Activated CD4-positive, alpha-beta T cell treated with anti-CD3 and anti-CD28 coated beads for 4 hours (primary cell): ENCODE measurements at regions not wholly inside any gene's neighbourhood (a gene's known extent, or its start where the extent isn't known, plus 50 kb on each side); places are given as distances from the start of the nearest gene placed in this dataset.
A peak's percentile ranks its signal among the peaks of the same experiment; 100 is the strongest.

Source experiments
- DNase-seq, 2 donors: peaks; one replicate each; pipeline ENCODE4 v3.0.0-alpha.2; 2020

GRCh38 chrX:110432091-110432905, 73.7 kb downstream of the RTL9 start:
- DNase-seq = no peak

DNA sequence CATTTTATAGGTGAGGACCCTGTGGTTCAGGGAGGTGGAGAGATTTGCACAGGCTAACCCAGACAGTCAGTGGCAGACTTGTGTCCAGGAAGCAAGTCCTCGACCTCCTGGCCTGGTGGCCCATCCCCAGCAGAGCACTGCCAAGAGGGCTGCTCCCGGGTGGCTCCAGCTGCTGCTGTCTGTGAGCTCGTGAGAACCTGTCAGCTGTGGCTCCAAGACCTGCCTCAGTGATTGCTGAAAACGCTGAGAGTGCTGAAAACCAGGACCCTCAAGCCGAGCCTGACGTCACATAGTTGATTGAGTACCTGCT, 74.2 kb downstream of the RTL9 start:
- no peak for DNase-seq

DNA sequence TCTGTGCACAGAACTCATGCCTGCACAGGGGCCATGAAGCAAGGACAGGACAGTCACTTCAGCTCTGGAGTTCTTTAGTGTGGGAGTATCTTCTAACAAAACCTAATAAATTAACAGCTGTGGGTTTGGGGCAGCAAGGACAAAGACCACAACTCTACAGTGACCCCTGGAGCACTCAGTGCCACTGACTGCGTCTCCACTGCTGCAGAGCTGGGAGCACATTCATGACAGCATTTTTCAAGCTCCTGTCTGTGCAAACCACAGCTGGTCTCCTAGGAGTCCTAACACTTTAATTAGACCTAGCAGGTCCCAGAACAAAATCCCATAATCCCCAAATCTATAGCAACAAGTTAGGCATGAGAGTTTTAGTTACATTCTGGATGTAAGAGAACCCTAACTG, 76.5 kb downstream of the RTL9 start:
- DNase-seq = no peak

DNA sequence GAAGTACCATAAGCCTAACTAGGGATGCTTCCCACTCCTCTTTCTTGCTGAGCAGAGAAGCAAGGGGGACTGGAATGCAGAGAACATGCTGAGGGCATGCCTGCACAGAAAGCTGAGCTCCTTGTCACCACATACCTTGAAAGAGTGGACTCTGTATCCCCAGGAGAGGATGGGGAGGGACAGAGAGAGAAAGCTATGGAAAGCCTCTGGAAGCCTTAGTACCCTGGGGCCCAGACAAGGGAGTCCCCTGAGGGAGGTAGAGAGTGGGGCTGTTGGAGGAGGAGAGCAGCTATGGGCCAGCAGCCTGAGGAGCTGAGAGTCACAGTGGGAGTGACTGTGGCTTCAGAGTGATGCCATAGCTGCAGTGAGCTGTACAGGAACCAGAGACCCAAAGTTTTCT, 77.9 kb downstream of the RTL9 start:
- no peak for DNase-seq

DNA sequence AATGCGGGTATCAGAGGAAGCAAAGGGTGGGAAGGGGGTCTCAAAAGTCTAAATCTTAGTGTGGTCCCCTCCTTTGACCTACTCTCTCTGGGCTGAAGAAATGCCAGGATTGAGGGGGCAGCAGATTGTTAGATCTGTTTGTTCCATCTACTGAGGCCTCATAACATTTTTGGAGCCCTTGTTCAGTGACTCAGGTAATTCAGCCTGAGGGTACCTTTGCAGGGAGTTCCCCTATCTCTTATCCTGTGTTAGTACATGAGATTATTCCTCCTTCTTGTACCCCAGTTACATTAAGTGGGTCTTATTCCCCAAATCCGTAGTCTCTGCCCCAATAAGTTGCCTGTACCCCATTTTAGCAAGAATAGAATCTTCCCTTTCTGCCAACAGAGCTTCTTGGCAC, 79.0 kb downstream of the RTL9 start:
- no peak for DNase-seq

- DNase-seq = no peak
Observed at GRCh38 chrX:110440016-110440805, 81.6 kb downstream of the RTL9 start.

DNA sequence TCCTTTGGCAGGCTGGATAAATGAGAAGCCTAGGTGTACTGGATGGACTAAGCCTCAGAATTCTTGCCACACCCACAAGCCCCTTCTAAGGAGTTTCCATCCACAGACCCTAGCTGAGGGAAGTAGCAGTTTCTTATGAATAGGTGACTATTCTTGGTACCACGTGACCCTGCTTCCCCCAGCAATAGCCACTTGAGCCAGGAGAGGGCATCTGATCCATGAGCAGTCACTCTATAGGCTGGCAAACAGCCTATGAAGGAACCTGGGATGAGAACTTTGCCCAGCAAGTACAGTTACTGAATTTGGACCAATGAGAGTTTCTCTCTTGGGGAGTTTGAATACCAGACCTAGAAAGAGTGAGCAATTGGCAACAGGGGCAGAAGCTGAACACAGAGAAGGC, 84.0 kb downstream of the RTL9 start:
- DNase-seq = no peak

DNA sequence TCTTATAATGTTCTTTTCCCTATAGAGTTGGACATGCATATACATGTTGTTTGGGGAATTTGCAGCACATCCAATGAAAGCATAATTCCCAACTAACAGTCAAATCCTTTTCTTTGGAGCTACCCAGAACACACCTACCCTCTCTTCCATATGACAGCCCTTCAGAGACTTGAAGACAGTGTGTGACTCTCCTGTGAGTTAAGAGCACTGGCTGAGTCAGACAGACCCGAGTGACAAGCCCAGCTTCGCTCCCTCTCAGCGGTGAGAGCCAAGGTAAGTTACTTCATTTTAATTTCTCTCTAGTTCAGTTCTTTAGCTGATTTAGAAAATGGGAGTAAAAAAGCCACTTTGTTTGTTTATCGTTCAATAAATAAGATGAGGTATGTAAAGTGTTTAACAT, 86.3 kb downstream of the RTL9 start:
- DNase-seq = no peak

GRCh38 chrX:110448459-110448858, 89.8 kb downstream of the RTL9 start:
- no peak for DNase-seq

- DNase-seq = no peak
Observed at GRCh38 chrX:110449312-110449711, 90.7 kb downstream of the RTL9 start.

- DNase-seq = peak; percentile 4 to 55
Observed at GRCh38 chrX:110450050-110450449, 91.4 kb downstream of the RTL9 start.

DNA sequence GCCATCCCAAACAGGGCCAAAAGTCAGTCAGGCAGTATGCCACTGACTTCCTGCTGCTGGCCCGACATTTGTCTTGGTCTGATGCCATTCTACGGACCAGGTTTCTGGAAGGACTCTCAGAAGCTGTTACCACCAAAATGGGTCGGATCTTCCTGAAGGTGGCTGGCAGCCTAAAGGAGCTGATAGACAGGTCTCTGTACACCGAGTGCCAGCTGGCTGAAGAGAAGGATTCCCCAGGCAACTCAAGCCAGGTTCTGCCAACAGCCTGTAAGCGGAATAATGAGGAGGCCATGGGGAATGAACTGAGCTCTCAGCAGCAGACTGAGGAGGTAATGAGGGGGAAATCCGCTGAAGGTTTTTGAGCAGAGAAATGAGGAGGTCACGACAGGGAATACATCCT, 95.7 kb downstream of the RTL9 start:
- DNase-seq = no peak

GRCh38 chrX:110462957-110463356, 104.3 kb downstream of the RTL9 start:
- DNase-seq = no peak

DNA sequence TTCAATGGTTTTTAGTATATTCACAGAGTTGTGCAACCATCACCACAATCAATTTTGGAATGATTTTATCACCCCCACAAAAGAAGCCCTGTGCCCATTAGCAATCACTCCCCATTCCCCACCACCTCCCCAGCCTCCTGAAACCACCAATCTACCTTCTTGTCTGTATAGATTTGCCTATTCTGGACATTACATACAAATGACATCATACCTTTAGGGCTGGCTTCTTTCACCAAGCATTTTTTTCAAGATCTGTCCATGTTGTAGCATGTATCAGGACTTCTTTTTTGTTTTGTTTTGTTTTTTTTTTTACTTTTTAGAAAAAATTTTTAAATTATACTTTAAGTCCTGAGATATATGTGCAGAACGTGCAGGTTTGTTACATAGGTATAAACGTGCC, 108.1 kb downstream of the RTL9 start:
- DNase-seq = no peak

GRCh38 chrX:110472265-110472664, 113.6 kb downstream of the RTL9 start:
- DNase-seq = no peak

DNA sequence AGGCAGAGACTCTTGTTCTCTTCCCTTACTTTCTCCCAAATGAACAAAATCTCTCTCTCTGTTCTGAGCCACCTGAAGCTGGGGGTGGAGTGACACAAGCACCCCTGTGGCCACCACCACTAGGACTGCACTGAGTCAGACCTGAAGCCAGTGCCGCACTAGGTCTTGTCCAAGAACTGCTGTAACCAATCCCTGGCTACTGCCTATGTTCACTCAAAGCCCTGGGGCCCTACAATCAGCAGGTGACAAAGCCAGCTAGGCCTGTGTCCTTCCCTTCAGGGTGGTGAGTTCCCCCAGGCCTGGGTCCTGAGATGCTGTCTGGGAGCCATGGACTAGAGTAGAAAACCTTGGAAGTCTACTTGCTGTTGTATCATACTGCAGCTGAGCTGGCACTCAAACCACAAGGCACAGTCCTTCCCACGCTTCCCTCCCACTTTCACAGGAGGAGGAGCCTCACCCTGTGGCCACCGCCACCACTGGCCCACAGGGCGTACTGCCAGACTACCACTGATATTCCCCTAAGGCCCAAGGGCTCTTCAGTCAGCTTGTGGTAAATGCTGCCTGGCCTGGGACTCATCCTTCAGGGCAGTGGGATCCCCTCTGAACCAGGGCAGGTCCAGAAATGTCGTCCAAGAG, 119.1 kb downstream of the RTL9 start:
- no peak for DNase-seq

DNA sequence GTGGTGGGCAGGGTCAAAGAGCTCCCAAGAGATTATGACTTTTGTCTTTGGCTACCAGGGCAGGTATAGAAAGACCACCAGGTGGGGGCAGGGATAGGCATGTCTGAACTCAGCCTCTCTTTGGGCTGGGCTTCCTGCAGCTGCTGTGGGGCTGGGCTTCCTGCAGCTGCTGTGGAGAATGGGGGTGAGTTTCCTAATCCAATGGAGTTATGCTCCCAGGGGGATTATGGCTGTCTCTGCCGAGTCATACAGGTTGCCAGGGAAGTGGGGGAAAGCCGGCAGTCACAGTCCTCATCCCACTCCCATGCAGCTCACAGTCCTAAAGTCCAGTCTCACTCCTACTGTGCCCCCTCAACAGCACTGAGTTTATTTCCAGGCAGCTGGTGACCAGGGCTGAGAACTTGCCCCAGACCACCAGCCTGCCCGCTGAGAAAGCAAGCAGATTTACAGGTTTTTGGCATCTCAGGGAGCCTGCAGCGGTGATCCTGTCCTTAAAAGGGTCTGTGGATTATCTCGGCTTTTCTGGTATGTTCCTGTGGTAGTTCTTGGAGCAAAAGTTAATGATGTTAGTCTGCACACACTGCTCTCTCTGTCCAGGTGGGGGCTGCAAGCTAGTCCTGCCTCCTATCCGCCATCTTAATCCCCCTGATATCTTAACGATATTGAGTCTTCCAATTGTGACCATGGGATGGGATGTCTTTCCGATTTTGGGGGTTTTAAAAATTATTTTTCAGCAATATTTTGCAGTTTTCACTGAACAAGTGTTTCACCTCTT, 133.4 kb downstream of the RTL9 start:
- no peak for DNase-seq

DNA sequence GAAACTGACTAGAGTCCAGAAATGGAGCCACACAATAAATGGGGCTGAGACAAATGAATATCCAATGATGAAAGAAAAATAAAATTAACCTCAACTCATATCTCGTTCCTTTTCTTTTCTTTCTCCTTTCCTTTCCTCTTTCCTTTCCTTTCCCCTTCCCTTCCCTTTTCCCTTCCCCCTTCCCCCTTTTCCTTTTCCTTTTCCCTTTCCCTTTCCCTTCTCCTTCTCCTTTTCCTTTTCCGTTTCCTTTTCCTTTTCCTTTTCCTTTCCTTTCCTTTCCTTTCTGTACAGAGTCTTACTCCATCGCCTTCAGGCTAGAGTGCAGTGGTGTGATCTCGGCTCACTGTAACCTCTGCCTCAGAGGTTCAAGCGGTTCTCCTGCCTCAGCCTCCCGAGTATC, 146.3 kb downstream of the RTL9 start:
- DNase-seq = no peak

DNA sequence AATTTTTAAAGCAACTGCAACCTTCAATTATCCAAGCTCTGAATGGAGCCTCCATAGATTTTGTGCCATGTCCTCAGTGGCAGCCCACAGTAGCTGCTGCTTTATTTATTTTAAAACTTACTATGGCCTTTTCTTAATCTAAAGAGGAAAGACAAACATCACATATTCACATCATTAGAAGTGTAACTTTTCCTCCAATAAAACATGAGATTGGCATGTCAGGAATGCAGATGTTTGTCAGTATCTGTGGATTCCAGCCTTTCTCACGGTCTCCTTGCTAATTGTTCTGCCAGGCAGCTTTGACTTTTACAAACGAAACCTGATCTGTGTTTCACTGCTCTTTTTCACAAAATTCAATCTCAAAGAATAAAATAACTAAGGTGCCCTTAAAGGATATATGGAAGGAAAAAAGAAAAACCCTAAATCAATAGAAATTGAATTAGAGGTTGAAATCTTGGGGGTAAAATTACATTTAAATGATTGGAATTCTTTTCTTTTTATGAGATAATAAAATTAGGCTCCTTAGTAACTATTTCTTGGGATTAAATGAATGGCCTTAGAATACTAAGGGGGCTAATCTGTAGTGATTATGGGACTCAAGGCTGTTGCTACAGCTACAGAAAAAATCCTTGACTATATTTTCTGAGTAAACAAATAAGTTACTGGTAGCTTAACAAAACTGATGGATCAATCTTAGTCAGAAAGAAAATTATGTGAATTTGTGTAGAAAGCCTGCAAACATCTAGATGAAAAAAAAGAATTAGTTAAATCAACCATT, 151.3 kb downstream of the RTL9 start:
- no peak for DNase-seq

DNA sequence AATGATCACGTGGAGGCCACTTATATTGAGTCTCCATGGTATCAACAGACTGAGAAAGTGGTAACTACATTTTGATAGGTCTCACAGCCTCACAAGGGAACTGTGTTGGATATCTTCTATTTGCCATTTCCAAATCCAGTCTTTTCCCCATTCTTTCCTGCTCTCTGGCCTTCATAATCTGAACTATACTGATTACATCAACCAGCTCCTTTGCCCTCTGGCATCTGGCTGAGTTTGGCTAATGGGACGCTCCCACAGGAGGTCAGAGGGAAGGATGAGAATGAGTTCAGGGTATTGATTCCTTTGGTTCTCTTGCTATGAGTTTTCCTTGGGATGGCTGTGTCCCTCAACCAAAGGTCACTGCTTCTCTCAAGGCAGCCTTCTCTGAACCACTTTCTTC, 152.6 kb downstream of the RTL9 start:
- DNase-seq = no peak

DNA sequence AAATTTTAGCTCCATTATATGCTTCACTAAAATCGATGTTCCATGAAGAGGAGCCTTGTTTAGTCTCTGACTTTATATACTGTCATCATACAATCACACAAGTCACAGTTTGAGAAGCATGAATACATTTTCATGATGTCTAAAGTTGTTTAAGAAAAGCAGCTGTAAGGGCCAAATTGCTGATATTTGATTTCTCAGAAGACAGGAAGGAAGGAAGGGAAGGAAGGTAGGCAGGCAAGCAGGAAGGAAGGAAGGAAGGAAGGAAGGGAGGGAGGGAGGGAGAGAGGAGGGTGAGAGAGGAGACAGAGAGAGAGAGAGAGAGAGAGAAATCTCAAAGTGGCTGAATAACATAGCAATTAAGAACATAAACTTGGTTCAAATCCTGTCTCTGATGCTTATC, 153.7 kb downstream of the RTL9 start:
- DNase-seq = no peak

DNA sequence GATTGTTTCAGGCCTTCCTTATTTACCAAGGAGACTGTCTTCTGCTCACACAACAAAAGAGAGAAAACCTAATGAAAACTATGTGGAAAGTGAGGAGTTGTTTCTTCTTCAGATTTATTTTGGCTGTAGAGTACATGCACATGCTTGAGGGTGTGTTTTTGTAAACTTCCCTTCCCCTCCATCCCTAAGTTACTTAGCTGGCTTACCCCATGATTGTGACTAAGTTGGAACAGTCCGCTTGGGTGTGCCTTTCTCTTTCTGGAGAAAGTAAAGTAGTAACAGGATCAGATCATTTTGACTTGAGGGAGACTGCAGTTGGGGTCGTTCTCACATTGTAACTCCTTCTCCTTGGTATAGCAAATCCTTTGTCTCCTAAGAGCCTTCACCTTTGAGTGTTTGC, 155.9 kb downstream of the RTL9 start:
- no peak for DNase-seq

DNA sequence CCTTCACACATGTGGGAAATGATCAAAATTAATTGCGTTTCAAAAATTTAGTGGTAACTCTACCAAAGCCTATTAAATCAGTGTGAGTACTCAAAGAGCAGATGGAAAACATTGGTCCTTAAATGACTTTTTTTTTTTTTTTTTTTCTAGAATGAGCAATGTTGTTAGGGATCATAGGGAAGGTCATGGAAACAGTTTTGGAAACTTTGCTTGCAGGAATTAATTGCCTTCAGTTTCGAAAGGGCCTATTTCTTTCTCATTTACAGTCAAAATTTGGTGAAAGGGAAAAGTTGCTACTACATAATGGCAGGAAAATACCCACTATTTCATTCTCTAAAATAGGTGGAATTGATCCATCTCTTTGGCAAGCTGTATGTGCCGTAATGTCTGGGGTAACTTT, 160.9 kb downstream of the RTL9 start:
- DNase-seq = no peak
